CD14-positive monocyte (primary cell): ENCODE measurements at regions not wholly inside any gene's neighbourhood (a gene's known extent, or its start where the extent isn't known, plus 50 kb on each side); places are given as distances from the start of the nearest gene placed in this dataset.

Experiments used
- DNase-seq, 3 donors: peaks; one replicate each; pipeline ENCODE4 v3.0.0-alpha.2; 2011 to 2022
- H2AFZ ChIP-seq: 2 replicates; pipeline ENCODE4 v1.6.0; 2012; ENCODE audit warnings: mild to moderate bottlenecking, low read depth, low read length, inconsistent platforms; ENCODE audit not compliant: insufficient read depth, poor library complexity, severe bottlenecking
- H3K27ac ChIP-seq, 2 donors: 1 replicate in 1 of 2; 2 replicates in 1 of 2; pipeline ENCODE4 v1.5.1; 2012 to 2013; ENCODE audit warnings: low read length in 2 of 2, control low read depth in 1 of 2, inconsistent platforms in 1 of 2, low read depth in 1 of 2, mild to moderate bottlenecking in 1 of 2
- H3K27me3 ChIP-seq, 2 donors: one replicate each; pipeline versions ENCODE4 v1.6.0 to v1.6.1; 2011 to 2013; ENCODE audit warnings: low read length in 2 of 2; ENCODE audit not compliant: control insufficient read depth in 2 of 2, insufficient read depth in 2 of 2
- H3K36me3 ChIP-seq, 2 donors: replicated peaks in 1 of 2; 1 replicate in 1 of 2; 2 replicates in 1 of 2; pipeline versions ENCODE4 v1.5.1 to v1.6.1; 2012 to 2013; ENCODE audit warnings: low read length in 2 of 2, control low read depth in 1 of 2, inconsistent platforms in 1 of 2, mild to moderate bottlenecking in 1 of 2; ENCODE audit not compliant: insufficient read depth in 2 of 2, control insufficient read depth in 1 of 2
- H3K4me1 ChIP-seq, 2 donors: 1 replicate in 1 of 2; 2 replicates in 1 of 2; pipeline versions ENCODE4 v1.5.1 to v1.6.1; 2012 to 2013; ENCODE audit warnings: low read length in 2 of 2, control low read depth in 1 of 2, inconsistent platforms in 1 of 2, mild to moderate bottlenecking in 1 of 2, moderate library complexity in 1 of 2; ENCODE audit not compliant: insufficient read depth in 2 of 2, control insufficient read depth in 1 of 2
- H3K4me2 ChIP-seq: replicated peaks from 2 replicates; pipeline ENCODE3; 2012; ENCODE audit warnings: low read length, moderate library complexity, mild to moderate bottlenecking; ENCODE audit not compliant: poor library complexity, severe bottlenecking; ENCODE audit errors: extremely low read depth
- H3K4me3 ChIP-seq, 3 experiments: fragments of 200-600 bp in 1 of 3; sonication (generic) in 1 of 3; replicated peaks in 1 of 3; 1 replicate in 2 of 3; 2 replicates in 1 of 3; pipeline ENCODE4 v1.5.1; 2011 to 2013; ENCODE audit warnings: low read length in 3 of 3, mild to moderate bottlenecking in 3 of 3, control low read depth in 2 of 3, low read depth in 2 of 3, inconsistent platforms in 1 of 3, moderate library complexity in 1 of 3
- H3K79me2 ChIP-seq: 2 replicates; pipeline ENCODE4 v1.6.0; 2012; ENCODE audit warnings: mild to moderate bottlenecking, control low read depth, inconsistent platforms, low read length, moderate library complexity; ENCODE audit not compliant: insufficient read depth
- H3K9ac ChIP-seq: 2 replicates; pipeline ENCODE4 v1.6.0; 2017; ENCODE audit warnings: low read length, mild to moderate bottlenecking; ENCODE audit not compliant: insufficient read depth, poor library complexity, severe bottlenecking
- H3K9me3 ChIP-seq, 2 donors: replicated peaks in 1 of 2; 1 replicate in 1 of 2; 2 replicates in 1 of 2; pipeline versions ENCODE4 v1.5.1 to v1.6.1; 2012 to 2013; ENCODE audit warnings: low read length in 2 of 2, control low read depth in 1 of 2; ENCODE audit not compliant: control insufficient read depth in 1 of 2, insufficient read depth in 1 of 2
- H4K20me1 ChIP-seq: 2 replicates; pipeline ENCODE4 v1.6.0; 2012; ENCODE audit warnings: mild to moderate bottlenecking, low read length, control low read depth, moderate library complexity; ENCODE audit not compliant: insufficient read depth
- H3K27ac Mint-ChIP-seq, 7 donors: one replicate each; pipeline ENCODE4 v1.8.0; 2020; ENCODE audit warnings: mild to moderate bottlenecking in 7 of 7, mixed read lengths in 7 of 7, moderate library complexity in 6 of 7, inconsistent platforms in 2 of 7
- H3K27me3 Mint-ChIP-seq, 3 donors: one replicate each; pipeline ENCODE4 v1.8.0; 2021 to 2022; ENCODE audit warnings: low read depth in 3 of 3, mild to moderate bottlenecking in 3 of 3, mixed read lengths in 3 of 3, moderate library complexity in 3 of 3, inconsistent platforms in 1 of 3
- H3K36me3 Mint-ChIP-seq, 2 donors: one replicate each; pipeline ENCODE4 v1.8.0; 2020; ENCODE audit warnings: mixed read lengths in 2 of 2, inconsistent platforms in 1 of 2, mild to moderate bottlenecking in 1 of 2
- H3K4me1 Mint-ChIP-seq: one replicate; pipeline ENCODE4 v1.8.0; 2020; ENCODE audit warnings: mild to moderate bottlenecking, mixed read lengths
- H3K4me3 Mint-ChIP-seq, 2 donors: one replicate each; pipeline ENCODE4 v1.8.0; 2020; ENCODE audit warnings: mild to moderate bottlenecking in 2 of 2, mixed read lengths in 2 of 2, moderate library complexity in 1 of 2
- H3K9me3 Mint-ChIP-seq, 7 donors: one replicate each; pipeline ENCODE4 v1.8.0; 2020 to 2022; ENCODE audit warnings: mixed read lengths in 7 of 7, mild to moderate bottlenecking in 6 of 7, moderate library complexity in 6 of 7, inconsistent platforms in 2 of 7
- WGBS: methylation state at CpG from one replicate; pipeline ENCODE4 v1.1.5; 2013; ENCODE audit warnings: missing lambda C conversion rate; ENCODE audit not compliant: insufficient coverage; 5-methylcytosine and 5-hydroxymethylcytosine counted together
- intact Hi-C, 2 donors: fragments of 100-400 bp; cut with micrococcal nuclease; formaldehyde crosslinking; loops; one replicate each; pipeline versions ENCODE4 v1.15.0 to v1.15.1; 2023
- TF ChIP-seq, protein P1 (sequence below): fragments of 200-600 bp; IDR thresholded peaks from one replicate; pipeline ENCODE4 v1.8.0; 2022; ENCODE audit warnings: antibody characterized with exemption, mild to moderate bottlenecking

DNA sequence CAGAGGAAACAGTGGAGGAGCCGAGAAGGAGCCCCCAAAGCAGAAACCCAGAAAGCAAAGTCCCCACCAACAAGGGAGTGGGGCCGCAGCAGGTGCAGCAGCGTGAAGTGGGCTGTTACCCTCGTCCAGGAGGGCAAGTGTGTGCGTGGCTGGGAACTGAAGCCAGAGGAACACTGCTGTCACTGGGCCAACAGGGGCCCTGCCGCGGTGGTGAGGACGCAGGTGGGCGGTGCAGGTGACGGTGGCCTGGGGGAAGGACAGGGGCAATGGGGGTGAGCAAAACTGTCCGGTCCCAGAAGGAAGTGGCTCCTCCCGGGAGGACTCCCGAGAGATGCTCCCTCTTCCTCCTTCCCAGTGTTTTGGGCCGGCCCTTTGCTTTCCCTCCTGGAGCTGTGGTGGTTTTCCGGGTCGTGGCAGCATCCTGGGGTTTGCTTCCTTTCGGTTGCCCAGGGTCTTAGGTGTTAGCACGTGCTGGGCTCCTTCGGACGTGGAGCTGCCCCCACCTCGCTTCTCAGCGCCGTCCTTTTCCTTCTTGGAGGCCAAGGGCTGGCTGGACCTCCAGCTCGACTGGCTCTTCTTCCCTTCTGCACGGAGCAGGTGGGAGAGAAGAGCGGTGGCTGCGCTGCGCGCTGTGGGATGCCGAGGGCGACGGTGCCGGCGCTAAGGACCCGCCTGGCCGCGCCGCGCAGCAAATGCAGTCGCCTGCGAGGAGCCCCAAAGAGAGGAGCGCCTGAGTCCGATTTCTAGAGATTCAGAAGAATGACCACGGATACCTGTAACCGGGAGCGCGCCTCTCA lies 62.7 kb upstream of the SLC2A12 start:
- 62% methylated on average over 31 of the region's 47 CpGs for WGBS
- no peak overlapping the region for H3K4me3 Mint-ChIP-seq
- Histone ChIP-seq H2AFZ (no peak overlapping the region), H3K27me3 (peaks cover 0 to 12% of the 10 kb centered on the region in 2 donors), H3K9me3 (no peaks in the 10 kb centered on the region), H3K4me1 (peaks cover 4 to 6% of the 10 kb centered on the region in 2 donors), H4K20me1 (no peaks in the 10 kb centered on the region), H3K4me2 (no peak overlapping the region), H3K27ac (no peak overlapping the region), H3K4me3 (no peak overlapping the region), H3K79me2 (no peaks in the 10 kb centered on the region), H3K36me3 (no peaks in the 10 kb centered on the region), H3K9ac (no peak overlapping the region)
- TF ChIP-seq, protein P1, sequence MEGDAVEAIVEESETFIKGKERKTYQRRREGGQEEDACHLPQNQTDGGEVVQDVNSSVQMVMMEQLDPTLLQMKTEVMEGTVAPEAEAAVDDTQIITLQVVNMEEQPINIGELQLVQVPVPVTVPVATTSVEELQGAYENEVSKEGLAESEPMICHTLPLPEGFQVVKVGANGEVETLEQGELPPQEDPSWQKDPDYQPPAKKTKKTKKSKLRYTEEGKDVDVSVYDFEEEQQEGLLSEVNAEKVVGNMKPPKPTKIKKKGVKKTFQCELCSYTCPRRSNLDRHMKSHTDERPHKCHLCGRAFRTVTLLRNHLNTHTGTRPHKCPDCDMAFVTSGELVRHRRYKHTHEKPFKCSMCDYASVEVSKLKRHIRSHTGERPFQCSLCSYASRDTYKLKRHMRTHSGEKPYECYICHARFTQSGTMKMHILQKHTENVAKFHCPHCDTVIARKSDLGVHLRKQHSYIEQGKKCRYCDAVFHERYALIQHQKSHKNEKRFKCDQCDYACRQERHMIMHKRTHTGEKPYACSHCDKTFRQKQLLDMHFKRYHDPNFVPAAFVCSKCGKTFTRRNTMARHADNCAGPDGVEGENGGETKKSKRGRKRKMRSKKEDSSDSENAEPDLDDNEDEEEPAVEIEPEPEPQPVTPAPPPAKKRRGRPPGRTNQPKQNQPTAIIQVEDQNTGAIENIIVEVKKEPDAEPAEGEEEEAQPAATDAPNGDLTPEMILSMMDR: no peak
- no peak overlapping the region for H3K27ac Mint-ChIP-seq
- H3K4me1 Mint-ChIP-seq: peaks cover 7% of the 10 kb centered on the region
- no peaks in the 10 kb centered on the region for H3K36me3 Mint-ChIP-seq
- H3K9me3 Mint-ChIP-seq: peaks cover 0 to 2% (median 0%) of the 10 kb centered on the region in 7 donors
- H3K27me3 Mint-ChIP-seq: peaks cover 9 to 26% (median 17%) of the 10 kb centered on the region in 3 donors
- DNase-seq: no peak
- intact Hi-C loops: no loop called here

DNA sequence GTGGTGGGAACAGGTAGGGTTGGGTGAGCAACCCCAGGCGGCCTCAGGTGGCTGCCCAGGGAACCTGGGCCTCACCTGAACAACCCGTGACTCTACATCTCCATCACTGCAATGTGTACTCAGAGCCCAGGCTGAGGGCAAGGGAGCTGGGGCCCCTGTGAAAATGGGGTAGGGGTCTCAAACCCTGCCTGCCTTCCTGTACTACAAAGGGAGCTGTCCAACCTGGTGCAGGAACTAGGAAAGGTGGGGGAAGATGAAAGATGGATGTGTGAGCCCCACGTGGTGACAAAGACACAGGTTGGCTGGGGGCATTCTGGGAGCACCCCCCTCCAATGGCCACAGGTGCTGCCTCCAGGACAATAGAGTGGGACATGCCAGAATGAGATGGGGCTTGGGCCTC lies 62.1 kb upstream of the SLC2A12 start:
- no peak overlapping the region for H3K4me3 ChIP-seq
- Mint-ChIP-seq H3K4me1 (peaks cover 11% of the 10 kb centered on the region), H3K9me3 (peaks cover 0 to 2% (median 0%) of the 10 kb centered on the region in 7 donors), H3K27me3 (peaks cover 9 to 26% (median 17%) of the 10 kb centered on the region in 3 donors), H3K27ac (no peak overlapping the region), H3K4me3 (no peak overlapping the region), H3K36me3 (no peaks in the 10 kb centered on the region)
- peaks cover 10 to 13% of the 10 kb centered on the region in 2 donors for H3K4me1 ChIP-seq
- TF ChIP-seq, protein P1: no peak
- no peak overlapping the region for H3K27ac ChIP-seq
- no peak overlapping the region for H3K4me2 ChIP-seq
- H2AFZ ChIP-seq: no peak overlapping the region
- intact Hi-C loops: no loop called here
- peaks cover 0 to 12% of the 10 kb centered on the region in 2 donors for H3K27me3 ChIP-seq
- no CpG with 5 or more reads among the region's 3 CpGs for WGBS
- no peaks in the 10 kb centered on the region for H4K20me1 ChIP-seq
- no peak for DNase-seq
- H3K9me3 ChIP-seq: no peaks in the 10 kb centered on the region
- no peaks in the 10 kb centered on the region for H3K79me2 ChIP-seq
- no peaks in the 10 kb centered on the region for H3K36me3 ChIP-seq
- no peak overlapping the region for H3K9ac ChIP-seq
